ENCODE measurements at regions not wholly inside any gene's neighbourhood (a gene's known extent, or its start where the extent isn't known, plus 50 kb on each side); places are given as distances from the start of the nearest gene placed in this dataset.

DNA sequence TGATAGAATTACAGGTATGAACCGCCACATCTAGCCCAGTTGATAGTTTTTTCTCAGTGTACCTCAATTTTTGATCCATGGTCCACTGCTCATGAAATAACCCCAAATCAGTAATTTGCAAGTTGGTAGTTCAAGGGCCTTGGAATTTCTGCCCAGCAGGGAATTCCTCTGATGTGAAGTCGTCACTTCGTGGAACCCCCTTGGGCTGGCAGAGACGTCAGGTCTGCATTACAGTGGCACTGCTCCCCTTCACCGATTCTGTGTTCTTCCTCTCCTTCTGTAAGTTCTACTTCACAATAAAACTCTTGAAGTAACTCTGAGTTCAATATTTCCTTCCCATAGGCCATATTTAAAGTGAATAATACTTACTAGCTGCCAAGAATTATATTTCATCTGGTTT, 881.0 kb downstream of the OTOL1 start:
- TF ChIP-seq CEBPB (IDR thresholded peaks at IDR 0.05), result no peak
- TF ChIP-seq, protein P1, sequence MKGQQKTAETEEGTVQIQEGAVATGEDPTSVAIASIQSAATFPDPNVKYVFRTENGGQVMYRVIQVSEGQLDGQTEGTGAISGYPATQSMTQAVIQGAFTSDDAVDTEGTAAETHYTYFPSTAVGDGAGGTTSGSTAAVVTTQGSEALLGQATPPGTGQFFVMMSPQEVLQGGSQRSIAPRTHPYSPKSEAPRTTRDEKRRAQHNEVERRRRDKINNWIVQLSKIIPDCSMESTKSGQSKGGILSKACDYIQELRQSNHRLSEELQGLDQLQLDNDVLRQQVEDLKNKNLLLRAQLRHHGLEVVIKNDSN (IDR thresholded peaks at IDR 0.05), result no peak
- no peak for TF ChIP-seq ZBTB7A (IDR thresholded peaks at IDR 0.05; ENCODE audit: low read depth)
- no peak for TF ChIP-seq TAF1 (IDR thresholded peaks at IDR 0.05; ENCODE audit: low read depth)
- TF ChIP-seq EP300 (IDR thresholded peaks at IDR 0.05; ENCODE audit: borderline replicate concordance), result no peak
- TF ChIP-seq YY1 (IDR thresholded peaks at IDR 0.05; ENCODE audit: low read depth), result no peak
- TF ChIP-seq RAD21 (IDR thresholded peaks at IDR 0.05; ENCODE audit: low read depth), result no peak
- TF ChIP-seq CREB1 (IDR thresholded peaks at IDR 0.05; ENCODE audit: low read depth), result no peak
- TF ChIP-seq, protein P2, sequence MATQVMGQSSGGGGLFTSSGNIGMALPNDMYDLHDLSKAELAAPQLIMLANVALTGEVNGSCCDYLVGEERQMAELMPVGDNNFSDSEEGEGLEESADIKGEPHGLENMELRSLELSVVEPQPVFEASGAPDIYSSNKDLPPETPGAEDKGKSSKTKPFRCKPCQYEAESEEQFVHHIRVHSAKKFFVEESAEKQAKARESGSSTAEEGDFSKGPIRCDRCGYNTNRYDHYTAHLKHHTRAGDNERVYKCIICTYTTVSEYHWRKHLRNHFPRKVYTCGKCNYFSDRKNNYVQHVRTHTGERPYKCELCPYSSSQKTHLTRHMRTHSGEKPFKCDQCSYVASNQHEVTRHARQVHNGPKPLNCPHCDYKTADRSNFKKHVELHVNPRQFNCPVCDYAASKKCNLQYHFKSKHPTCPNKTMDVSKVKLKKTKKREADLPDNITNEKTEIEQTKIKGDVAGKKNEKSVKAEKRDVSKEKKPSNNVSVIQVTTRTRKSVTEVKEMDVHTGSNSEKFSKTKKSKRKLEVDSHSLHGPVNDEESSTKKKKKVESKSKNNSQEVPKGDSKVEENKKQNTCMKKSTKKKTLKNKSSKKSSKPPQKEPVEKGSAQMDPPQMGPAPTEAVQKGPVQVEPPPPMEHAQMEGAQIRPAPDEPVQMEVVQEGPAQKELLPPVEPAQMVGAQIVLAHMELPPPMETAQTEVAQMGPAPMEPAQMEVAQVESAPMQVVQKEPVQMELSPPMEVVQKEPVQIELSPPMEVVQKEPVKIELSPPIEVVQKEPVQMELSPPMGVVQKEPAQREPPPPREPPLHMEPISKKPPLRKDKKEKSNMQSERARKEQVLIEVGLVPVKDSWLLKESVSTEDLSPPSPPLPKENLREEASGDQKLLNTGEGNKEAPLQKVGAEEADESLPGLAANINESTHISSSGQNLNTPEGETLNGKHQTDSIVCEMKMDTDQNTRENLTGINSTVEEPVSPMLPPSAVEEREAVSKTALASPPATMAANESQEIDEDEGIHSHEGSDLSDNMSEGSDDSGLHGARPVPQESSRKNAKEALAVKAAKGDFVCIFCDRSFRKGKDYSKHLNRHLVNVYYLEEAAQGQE (IDR thresholded peaks at IDR 0.05; ENCODE audit: low read depth), result no peak
- TF ChIP-seq, protein P3, sequence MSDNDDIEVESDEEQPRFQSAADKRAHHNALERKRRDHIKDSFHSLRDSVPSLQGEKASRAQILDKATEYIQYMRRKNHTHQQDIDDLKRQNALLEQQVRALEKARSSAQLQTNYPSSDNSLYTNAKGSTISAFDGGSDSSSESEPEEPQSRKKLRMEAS (IDR thresholded peaks at IDR 0.05), result no peak
- TF ChIP-seq TEAD4 (IDR thresholded peaks at IDR 0.05), result no peak
- TF ChIP-seq TCF12 (IDR thresholded peaks at IDR 0.05; ENCODE audit: low read depth), result no peak

DNA sequence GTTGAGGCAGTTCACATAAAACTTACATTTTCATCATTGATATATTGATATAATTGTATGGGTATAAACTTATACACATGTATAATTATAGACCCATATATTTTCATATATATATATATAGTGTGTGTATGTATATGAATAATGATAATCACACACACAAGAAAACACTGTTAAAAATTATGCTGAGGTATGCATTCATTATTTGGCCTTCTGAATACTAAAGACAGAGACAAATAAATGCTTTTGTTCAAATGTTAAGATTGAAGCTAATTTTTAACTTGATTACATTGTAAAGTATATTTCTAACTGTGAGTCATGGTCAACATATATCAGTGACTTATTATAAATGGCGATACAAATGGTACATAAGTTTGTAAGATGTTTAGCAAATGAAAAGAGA, 888.8 kb downstream of the OTOL1 start:
- TF ChIP-seq RAD21 (IDR thresholded peaks at IDR 0.05; ENCODE audit: low read depth) (no peak), EGR1 (IDR thresholded peaks at IDR 0.05) (no peak), YY1 (IDR thresholded peaks at IDR 0.05; ENCODE audit: low read depth) (no peak), NFIC (IDR thresholded peaks at IDR 0.05) (no peak), EP300 (IDR thresholded peaks at IDR 0.05; ENCODE audit: borderline replicate concordance) (no peak), CREB1 (IDR thresholded peaks at IDR 0.05; ENCODE audit: low read depth) (no peak), ZBTB7A (IDR thresholded peaks at IDR 0.05; ENCODE audit: low read depth) (no peak), FOXM1 (IDR thresholded peaks at IDR 0.05; ENCODE audit: borderline replicate concordance, low read depth) (no peak), TAF1 (IDR thresholded peaks at IDR 0.05; ENCODE audit: low read depth) (no peak)
- TF ChIP-seq, protein P2 (IDR thresholded peaks at IDR 0.05; ENCODE audit: low read depth), result no peak

DNA sequence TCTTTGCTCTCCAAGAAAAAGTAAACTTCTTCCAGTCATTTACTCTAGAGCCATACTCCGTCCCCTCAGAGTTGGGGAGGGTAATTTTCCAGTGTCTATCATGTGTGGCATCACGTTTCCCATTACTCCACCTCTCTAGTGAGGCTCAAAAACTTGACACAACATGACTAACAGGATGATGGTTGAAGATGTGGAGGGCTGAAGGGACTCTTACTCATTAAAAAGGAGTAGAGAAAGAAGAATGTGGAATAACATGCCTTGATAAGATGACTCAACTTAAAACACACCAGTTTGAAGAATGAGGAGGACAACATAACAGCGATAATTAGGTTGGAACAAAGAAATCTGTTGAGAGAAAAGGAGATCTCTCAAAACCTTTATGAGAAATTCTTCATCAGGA, 894.3 kb downstream of the OTOL1 start:
- TF ChIP-seq TAF1 (IDR thresholded peaks at IDR 0.05; ENCODE audit: low read depth) (no peak), TEAD4 (IDR thresholded peaks at IDR 0.05) (no peak), TCF12 (IDR thresholded peaks at IDR 0.05; ENCODE audit: low read depth) (no peak), FOXM1 (IDR thresholded peaks at IDR 0.05; ENCODE audit: borderline replicate concordance, low read depth) (no peak), EGR1 (IDR thresholded peaks at IDR 0.05) (no peak), RAD21 (IDR thresholded peaks at IDR 0.05; ENCODE audit: low read depth) (no peak), ZBTB7A (IDR thresholded peaks at IDR 0.05; ENCODE audit: low read depth) (no peak), CEBPB (IDR thresholded peaks at IDR 0.05) (no peak), CREB1 (IDR thresholded peaks at IDR 0.05; ENCODE audit: low read depth) (no peak), EP300 (IDR thresholded peaks at IDR 0.05; ENCODE audit: borderline replicate concordance) (no peak), NFIC (IDR thresholded peaks at IDR 0.05) (no peak), YY1 (IDR thresholded peaks at IDR 0.05; ENCODE audit: low read depth) (no peak)
- TF ChIP-seq, protein P2 (IDR thresholded peaks at IDR 0.05; ENCODE audit: low read depth), result no peak
- TF ChIP-seq, protein P1 (IDR thresholded peaks at IDR 0.05), result no peak
- TF ChIP-seq, protein P3 (IDR thresholded peaks at IDR 0.05), result no peak

DNA sequence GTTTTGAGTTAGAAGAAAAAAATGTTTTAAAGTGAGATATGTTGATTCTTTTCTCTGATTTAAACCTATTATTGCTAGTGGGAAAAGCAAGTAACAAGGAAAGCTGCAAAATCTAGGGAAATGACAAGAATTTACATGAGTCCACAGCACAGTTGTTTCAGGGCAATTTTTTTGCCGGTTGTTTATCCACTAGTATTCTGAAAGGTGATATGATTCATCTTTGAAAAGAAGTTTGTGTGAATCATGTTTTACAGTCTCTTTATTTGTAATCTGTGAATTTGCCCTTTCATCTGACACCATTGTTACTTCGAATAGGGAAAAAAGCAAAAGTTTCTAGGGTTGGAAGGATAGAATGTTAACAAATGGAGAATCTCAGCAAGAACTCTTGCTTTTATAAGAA, 894.7 kb downstream of the OTOL1 start:
- TF ChIP-seq, protein P1 (IDR thresholded peaks at IDR 0.05), result no peak
- TF ChIP-seq ZBTB7A (IDR thresholded peaks at IDR 0.05; ENCODE audit: low read depth) (no peak), EGR1 (IDR thresholded peaks at IDR 0.05) (no peak), NFIC (IDR thresholded peaks at IDR 0.05) (no peak), EP300 (IDR thresholded peaks at IDR 0.05; ENCODE audit: borderline replicate concordance) (no peak), TCF12 (IDR thresholded peaks at IDR 0.05; ENCODE audit: low read depth) (no peak), RAD21 (IDR thresholded peaks at IDR 0.05; ENCODE audit: low read depth) (no peak), TAF1 (IDR thresholded peaks at IDR 0.05; ENCODE audit: low read depth) (no peak), CEBPB (IDR thresholded peaks at IDR 0.05) (no peak), YY1 (IDR thresholded peaks at IDR 0.05; ENCODE audit: low read depth) (no peak), CREB1 (IDR thresholded peaks at IDR 0.05; ENCODE audit: low read depth) (no peak), FOXM1 (IDR thresholded peaks at IDR 0.05; ENCODE audit: borderline replicate concordance, low read depth) (no peak), TEAD4 (IDR thresholded peaks at IDR 0.05) (no peak)
- TF ChIP-seq, protein P3 (IDR thresholded peaks at IDR 0.05), result no peak
- TF ChIP-seq, protein P2 (IDR thresholded peaks at IDR 0.05; ENCODE audit: low read depth), result no peak
